Keratinocyte (primary cell): ENCODE measurements at regions not wholly inside any gene's neighbourhood (a gene's known extent, or its start where the extent isn't known, plus 50 kb on each side); places are given as distances from the start of the nearest gene placed in this dataset.

Experiments
- EZH2 ChIP-seq: IDR thresholded peaks from one replicate; pipeline ENCODE4 v1.6.1; 2012; ENCODE audit warnings: inconsistent platforms, mild to moderate bottlenecking, low read length, moderate library complexity
- TF ChIP-seq, protein P1 (sequence below), 3 experiments: IDR thresholded peaks in 1 of 3; conservative IDR thresholded peaks in 1 of 3; optimal IDR thresholded peaks in 1 of 3; 2 replicates in 2 of 3; 3 replicates in 1 of 3; pipeline versions ENCODE3 to v1.5.1; 2011; ENCODE audit warnings: low read length in 3 of 3, mild to moderate bottlenecking in 3 of 3, moderate library complexity in 2 of 3, control low read depth in 1 of 3, inconsistent platforms in 1 of 3; ENCODE audit not compliant: insufficient read depth in 2 of 3; ENCODE audit errors: extremely low read depth in 1 of 3

GRCh38 chr12:17695495-17695894 is 394.5 kb downstream of the RERGL start:
- TF ChIP-seq, protein P1, sequence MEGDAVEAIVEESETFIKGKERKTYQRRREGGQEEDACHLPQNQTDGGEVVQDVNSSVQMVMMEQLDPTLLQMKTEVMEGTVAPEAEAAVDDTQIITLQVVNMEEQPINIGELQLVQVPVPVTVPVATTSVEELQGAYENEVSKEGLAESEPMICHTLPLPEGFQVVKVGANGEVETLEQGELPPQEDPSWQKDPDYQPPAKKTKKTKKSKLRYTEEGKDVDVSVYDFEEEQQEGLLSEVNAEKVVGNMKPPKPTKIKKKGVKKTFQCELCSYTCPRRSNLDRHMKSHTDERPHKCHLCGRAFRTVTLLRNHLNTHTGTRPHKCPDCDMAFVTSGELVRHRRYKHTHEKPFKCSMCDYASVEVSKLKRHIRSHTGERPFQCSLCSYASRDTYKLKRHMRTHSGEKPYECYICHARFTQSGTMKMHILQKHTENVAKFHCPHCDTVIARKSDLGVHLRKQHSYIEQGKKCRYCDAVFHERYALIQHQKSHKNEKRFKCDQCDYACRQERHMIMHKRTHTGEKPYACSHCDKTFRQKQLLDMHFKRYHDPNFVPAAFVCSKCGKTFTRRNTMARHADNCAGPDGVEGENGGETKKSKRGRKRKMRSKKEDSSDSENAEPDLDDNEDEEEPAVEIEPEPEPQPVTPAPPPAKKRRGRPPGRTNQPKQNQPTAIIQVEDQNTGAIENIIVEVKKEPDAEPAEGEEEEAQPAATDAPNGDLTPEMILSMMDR (optimal IDR thresholded peaks at IDR 0.05 in 1 of 3, IDR thresholded peaks at IDR 0.05 in 1 of 3, conservative IDR thresholded peaks at IDR 0.05 in 1 of 3; ENCODE audit: extremely low read depth in 1 of 3, insufficient read depth in 2 of 3, low read length in 3 of 3) = no peak
- TF ChIP-seq EZH2 = no peak
